ENCODE measurements at regions not wholly inside any gene's neighbourhood (a gene's known extent, or its start where the extent isn't known, plus 50 kb on each side); places are given as distances from the start of the nearest gene placed in this dataset.

DNA sequence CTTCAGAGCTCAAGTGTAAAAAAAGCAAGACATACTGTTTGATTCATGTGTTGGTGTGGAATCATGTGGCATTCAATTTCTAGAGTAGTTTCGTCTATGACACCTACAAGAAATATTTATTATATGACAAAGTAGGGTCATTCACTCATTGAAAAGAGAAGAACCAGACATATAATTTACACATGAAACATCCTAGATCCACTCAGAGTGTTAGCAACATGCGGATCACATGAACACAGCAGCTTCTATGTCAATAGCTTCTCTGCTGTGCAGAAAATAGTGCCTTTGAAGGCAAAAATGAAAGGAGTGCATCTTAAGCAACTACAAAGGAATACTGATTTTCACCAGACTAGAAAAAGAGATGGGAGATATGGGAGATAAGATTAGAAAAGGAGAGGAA is 569.8 kb downstream of the RPS29 start:
- DNase-seq (ENCODE audit: low read depth), result no peak

DNA sequence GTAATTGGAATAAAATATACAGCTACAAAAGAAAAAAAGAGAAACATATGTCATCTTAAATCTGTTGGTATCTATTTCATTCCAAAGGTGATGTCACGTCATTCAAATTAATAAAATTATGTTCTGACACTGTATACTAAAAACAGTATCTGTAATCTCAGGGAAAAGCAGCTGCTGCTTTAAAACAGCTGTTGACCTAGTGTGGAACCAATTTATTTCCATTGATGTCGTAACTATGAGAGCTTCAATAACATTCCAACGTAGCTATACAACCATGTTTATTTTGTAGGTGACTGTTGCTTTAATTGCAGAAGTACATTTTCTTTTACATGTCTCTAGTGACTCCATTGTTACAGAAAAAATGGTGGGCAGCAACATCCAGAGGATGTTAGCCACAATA is 571.7 kb downstream of the RPS29 start:
- DNase-seq (ENCODE audit: low read depth), result no peak

DNA sequence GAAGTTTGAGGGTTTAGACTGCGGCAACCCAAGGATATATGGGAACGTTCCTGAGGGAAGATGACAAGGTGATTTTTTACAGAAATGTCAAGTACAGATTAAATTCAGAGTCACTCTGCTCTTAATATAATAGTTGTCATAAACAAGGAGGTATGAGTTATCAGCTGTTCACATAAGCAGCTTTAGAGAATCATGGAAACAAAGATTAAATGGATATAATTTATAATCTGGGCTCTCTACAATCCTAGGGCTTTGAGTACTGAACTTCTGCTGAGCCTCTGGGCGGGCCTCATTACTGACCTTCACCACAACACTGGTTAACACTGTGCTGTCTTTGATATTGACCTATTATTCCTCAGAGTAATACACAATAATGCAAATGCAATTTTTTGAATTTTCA is 577.8 kb downstream of the RPS29 start:
- no peak for DNase-seq (ENCODE audit: low read depth)

DNA sequence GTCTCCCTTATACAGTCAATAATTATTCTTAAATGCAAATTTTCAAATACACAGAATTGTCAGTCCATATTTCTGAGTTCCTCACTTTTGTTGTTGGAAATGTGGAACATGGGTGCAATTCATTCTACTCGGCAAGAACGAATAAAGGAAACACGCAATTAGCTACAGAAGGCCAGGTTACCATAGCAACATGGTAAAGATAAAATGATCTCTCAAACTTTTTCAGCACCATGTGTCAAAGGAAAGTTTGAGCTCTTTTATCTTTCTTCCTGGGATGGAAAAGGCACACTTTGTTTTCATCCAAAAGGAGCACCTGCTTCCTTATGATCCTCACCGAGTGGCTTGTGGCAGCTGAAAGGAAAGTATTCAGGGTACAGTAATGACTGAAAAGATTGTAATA is 595.0 kb downstream of the RPS29 start:
- DNase-seq (ENCODE audit: low read depth), result no peak

- no peak for DNase-seq (ENCODE audit: low read depth)
Measured at GRCh38 chr14:48983351-48983888, 602.8 kb downstream of the RPS29 start.

- DNase-seq (ENCODE audit: low read depth), result no peak
Measured at GRCh38 chr14:48974994-48975393, 611.2 kb downstream of the RPS29 start.

DNA sequence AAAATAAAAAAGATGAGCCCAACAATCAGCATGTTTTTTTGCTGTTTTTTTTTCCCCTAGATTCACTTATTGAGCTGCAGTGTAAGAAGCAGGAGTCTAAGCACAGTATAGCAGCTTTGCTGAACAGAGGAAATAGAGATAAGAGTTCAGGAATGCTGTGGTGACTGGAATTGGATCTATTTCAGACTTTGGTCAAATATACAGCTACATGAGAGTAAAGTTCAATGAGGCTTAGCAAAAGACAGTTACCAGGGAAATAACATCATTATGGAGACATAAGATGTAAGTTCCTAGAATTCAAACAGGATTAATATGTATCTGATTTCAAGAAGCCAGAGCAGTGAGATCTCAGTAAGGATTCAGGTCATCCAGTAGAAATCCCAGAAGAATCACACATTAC is 613.0 kb downstream of the RPS29 start:
- no peak for DNase-seq (ENCODE audit: low read depth)

DNA sequence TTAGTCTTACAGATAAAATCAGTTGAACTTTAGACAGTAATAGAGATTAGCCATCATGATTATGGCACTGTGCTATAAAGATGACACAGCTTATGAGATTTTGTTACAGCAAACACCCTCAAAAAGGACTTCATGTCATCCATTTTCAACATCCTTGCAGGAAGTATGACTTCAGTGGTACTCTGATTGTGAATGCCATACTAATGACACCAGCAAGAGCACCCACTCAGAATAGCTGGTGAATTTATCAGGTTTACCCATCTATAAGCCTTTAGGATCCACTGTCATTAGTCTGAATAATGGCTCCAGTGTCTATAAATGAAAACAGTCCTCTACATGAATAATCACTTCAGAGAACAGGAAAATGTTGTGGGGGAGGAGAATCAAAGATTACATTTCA is 615.2 kb downstream of the RPS29 start:
- no peak for DNase-seq (ENCODE audit: low read depth)

DNA sequence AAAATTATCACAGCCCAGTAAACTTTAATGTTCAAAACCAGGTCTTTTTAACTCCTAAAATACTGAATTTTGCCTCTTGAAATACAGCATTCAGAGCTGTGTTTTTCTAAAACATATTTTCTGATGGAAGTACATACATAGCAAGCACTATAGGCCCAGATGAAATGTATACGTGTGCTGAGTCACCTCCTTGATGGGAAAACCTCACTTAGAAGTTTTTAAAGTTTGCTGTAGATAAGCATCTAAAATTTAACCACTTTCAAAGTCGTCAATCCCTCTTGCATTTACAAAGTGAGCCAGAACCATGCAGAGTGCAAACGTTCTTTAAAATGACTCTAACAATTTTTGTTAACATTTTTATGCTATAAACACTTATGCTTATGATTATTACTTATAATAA is 618.8 kb downstream of the RPS29 start:
- DNase-seq (ENCODE audit: low read depth), result no peak

DNA sequence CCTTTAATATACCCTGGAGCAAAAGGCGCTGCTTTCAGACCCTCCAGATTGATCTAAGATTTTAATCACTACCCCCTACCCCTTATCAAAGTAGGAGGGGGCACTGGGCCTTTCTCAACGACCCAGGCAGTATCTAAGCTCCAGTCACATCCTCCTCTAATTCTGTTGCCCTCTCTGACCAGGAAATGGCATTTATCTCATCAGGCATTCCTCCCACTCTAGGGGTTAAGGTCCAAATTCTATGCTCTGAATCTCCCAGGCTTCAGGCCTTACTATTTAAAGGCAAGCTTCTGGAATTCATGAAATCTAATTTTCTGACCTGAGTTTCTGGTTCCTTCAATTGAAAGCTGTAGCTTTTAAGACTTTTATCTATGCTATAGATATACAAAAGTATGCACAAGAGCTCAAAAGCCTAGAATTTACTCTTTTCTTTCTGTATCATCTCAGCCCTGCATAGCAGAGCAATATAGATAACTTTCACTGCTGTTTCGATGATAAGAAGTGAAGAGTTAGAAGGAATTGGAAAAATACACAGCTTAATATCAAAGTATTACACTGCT is 622.9 kb downstream of the RPS29 start:
- no peak for DNase-seq (ENCODE audit: low read depth)

DNA sequence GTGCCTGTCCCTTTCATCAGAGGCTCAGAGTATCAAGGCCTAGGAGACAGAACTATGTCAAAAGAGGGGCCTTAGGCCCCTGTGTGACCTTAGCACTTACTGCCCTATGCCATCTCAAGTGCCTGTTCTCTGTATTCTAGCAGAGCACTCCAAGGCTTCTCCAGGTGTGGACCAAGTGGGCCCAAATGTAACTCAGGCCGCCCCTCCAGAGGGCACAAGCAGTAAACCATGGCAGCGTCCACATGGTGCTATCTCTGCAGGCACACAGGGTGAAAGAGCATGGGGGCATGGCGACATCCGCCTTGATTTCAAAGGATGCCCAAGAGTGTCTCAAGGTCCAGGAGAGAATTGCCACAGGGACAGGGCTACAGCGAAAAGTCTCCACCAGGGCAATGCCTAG is 628.7 kb downstream of the RPS29 start:
- DNase-seq (ENCODE audit: low read depth), result no peak

- DNase-seq (ENCODE audit: low read depth), result no peak
Measured at GRCh38 chr14:48955857-48956256, 630.3 kb downstream of the RPS29 start.

DNA sequence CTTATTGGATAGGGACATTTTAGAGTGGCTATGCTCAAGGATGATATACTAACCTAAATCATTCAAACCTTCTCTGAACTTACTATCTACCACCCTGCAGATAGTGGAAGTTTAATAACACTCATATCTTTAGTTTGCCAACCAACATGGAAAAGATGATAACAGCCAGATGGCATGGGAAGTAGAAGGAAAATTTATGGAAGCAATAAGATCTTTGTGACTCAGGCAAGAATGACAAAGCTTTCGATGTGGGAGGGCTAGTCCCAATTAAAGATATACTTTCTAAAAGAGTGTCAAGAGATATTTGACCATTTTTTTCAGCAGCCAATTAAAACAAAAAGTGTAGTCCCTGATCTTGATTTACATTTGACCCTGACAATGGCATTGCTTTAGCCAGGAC is 631.7 kb downstream of the RPS29 start:
- no peak for DNase-seq (ENCODE audit: low read depth)

- DNase-seq (ENCODE audit: low read depth), result no peak
Measured at GRCh38 chr14:48944809-48945208, 641.4 kb downstream of the RPS29 start.

DNA sequence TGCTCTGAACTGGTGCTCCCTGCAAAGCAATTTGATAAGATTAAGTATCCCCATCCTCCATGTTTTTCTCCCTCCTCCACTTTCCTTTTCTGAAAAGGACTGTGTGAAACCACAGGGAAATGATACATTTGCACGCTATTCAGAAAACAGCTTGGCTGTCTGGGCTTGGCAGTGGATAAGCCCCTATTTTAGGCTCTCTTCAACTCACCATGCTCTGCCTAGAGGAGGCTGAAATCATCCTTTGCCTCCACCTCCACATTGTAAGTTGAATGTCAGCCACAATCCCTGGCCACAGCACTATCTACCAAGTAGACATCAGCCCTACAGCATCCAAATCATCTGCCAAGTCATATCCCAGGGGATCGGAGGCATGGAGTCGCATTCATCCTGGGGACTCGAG is 642.3 kb downstream of the RPS29 start:
- no peak for DNase-seq (ENCODE audit: low read depth)

- DNase-seq (ENCODE audit: low read depth), result no peak
Measured at GRCh38 chr14:48937541-48938195, 648.5 kb downstream of the RPS29 start.

DNA sequence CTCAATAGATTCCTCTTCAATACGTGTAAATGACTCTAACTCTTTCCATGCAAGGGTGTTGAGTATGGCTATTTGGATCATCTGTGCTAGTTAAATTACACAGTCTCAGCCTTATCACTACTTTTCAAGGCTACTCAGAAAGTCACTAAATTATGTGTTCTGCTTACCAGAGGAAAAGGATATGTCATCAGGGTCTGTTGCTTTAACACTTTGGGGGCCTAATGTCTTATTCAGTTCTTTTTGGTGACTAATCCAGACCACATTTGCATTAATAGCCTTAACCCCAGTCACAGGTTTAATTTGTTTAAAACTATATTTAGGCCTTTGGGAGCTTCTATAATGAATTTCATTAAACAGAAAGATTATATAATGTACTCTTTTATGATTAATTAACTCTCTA is 649.3 kb downstream of the RPS29 start:
- no peak for DNase-seq (ENCODE audit: low read depth)

DNA sequence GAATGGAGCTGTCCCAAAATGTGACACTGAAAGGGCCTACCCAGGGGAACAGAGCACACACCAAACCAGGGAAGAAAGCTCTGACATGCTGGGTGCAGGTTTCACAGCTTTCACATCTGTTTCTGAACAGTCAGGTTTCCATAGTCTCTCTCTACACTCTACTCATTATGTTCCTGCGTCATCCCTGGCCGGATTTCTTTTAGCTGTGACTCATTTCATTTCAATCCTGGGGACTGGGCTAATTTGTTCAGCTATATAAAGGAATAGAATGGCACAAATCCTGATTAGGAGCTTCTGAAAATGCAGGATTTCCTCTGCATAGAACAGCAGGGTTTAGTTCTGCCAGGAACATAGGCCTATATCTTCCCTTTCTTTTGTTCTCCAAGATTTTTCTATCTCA is 649.8 kb downstream of the RPS29 start:
- no peak for DNase-seq (ENCODE audit: low read depth)

DNA sequence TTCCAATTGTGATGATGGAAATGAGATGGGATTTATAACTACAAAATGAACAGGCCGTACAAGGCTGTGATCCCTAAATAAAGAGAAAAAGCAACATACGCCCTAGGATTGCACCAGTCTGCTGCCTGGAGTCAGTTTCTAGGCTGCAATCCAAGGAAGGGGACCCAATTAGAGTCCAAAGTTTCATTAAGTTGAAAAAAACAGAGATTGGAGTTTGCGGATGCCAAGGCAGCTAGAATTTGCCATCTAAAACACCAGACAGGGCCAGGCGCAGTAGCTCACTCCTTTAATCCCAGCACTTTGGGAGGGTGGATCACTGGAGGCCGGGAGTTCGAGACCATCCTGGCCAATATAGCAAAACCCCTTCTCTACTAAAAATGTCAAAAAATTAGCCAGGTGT is 661.0 kb downstream of the RPS29 start:
- DNase-seq (ENCODE audit: low read depth), result no peak

DNA sequence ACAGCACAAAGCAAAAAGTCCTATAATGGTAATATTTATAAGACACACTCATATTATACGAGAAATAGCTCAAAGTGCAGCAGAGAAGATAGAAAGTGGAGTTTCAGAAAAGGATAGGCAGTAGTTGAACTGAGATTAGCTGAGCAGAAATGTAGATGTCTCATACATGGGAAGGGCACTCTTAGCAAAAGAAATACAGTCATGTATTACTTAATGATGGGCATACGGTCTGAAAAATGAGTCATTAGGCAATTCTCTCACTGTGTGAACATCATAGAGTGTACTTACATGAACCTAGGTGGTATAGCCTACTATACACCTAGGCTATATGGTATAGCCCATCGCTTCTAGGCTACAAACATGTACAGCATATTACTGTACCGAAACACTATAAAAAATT is 671.3 kb downstream of the RPS29 start:
- DNase-seq (ENCODE audit: low read depth), result no peak

DNA sequence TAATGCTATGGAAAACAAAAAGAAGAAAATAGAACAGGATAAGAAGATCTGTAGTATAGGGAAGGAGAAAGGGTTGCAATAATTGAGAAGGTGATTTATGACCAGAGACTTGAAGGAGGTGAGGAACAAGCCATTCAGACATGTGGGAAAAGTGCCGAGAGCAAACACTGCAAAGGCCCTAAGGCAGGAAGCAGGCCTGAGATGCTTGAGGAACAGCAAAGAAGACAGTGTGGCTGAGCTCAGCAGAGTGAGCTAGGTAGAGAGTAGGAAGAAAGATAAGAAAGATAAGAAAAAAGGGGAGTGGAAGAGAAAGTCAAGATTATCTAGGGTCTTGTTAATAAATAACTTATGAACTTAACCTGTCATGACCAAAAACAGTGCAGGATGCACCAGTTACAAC is 671.8 kb downstream of the RPS29 start:
- DNase-seq (ENCODE audit: low read depth), result no peak

- DNase-seq (ENCODE audit: low read depth), result no peak
Measured at GRCh38 chr14:48900565-48900964, 685.6 kb downstream of the RPS29 start.

DNA sequence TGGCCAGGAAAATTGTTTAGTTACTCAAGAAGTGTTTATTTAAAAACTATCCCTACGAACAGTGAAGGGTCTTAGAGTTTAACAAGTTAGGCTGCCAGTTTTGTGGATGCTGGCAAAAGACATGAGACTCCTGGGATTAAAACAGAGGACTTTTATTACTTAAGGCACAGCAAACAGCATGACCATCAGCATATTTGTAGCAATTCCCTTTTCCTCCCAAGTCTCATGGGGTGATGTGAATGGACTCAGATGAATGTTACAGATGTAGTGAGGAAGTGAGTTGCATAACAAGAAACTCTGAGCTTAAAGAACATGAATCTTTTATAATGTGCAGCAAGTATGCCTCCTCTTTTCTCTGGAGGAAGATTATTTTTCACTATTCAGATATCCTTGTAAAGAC is 695.8 kb downstream of the RPS29 start:
- no peak for DNase-seq (ENCODE audit: low read depth)

DNA sequence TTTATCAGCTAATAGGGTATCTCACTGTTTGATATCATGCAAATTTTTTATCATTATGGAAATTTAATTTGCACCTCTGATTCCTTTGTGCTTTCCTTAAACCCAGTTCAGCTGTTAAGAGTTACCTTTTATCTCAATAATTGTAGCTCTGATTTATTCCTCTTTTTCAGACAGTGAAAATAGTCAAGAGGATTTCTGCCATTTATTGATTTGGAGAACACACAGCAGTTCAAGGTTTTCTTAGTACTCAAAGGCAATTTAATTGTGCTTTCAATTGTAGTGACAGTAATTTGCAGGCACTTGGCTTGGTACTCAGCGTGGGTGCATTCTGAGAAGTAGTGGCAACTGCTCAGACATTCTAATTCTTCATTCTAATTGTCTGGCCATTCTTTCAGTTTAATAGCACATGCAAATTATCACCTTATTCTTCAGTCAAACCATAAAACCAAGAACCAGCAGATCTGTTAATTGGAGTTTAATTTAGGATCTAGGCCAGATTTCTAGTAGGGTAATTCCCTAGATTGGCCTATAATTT is 709.3 kb downstream of the RPS29 start:
- no peak for DNase-seq (ENCODE audit: low read depth)
